ENCODE measurements at regions not wholly inside any gene's neighbourhood (a gene's known extent, or its start where the extent isn't known, plus 50 kb on each side); places are given as distances from the start of the nearest gene placed in this dataset.

DNA sequence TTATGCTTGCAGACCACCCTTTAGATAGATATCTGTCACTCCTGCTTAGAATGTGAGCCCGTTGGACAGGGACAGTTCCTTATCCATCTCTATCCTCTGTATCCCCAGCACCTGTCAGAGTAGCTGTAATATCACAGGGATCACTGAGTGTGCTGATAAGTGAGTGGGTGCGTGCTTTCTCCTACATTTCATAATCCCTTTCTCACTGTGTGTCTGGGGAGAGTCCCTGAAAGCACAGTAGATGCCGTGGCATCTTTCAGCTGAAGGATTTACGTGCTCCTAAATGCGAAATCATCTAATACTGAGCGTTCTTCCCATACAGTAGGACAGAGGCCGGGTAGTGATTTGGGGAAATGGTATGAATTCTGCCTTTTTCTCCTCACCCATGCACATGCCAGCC is 198.9 kb upstream of the SASH1 start:
- Mint-ChIP-seq H3K36me3 (ENCODE audit: low read depth) (no peaks in the 10 kb centered on the region), H3K9me3 (no peaks in the 10 kb centered on the region), H3K27me3 (peaks cover 6% of the 10 kb centered on the region), H3K27ac (no peak overlapping the region), H3K4me3 (no peak overlapping the region), H3K4me1 (peaks cover 4% of the 10 kb centered on the region)
- ChIA-PET CTCF (no interaction called here), POLR2A (no interaction called here)
- TF ChIP-seq, protein P1, sequence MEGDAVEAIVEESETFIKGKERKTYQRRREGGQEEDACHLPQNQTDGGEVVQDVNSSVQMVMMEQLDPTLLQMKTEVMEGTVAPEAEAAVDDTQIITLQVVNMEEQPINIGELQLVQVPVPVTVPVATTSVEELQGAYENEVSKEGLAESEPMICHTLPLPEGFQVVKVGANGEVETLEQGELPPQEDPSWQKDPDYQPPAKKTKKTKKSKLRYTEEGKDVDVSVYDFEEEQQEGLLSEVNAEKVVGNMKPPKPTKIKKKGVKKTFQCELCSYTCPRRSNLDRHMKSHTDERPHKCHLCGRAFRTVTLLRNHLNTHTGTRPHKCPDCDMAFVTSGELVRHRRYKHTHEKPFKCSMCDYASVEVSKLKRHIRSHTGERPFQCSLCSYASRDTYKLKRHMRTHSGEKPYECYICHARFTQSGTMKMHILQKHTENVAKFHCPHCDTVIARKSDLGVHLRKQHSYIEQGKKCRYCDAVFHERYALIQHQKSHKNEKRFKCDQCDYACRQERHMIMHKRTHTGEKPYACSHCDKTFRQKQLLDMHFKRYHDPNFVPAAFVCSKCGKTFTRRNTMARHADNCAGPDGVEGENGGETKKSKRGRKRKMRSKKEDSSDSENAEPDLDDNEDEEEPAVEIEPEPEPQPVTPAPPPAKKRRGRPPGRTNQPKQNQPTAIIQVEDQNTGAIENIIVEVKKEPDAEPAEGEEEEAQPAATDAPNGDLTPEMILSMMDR (IDR thresholded peaks at IDR 0.05) = no peak
- intact Hi-C loops (cut with micrococcal nuclease) = no loop called here
- ATAC-seq (ENCODE audit: low read depth) (no peak), DNase-seq (no peak)

DNA sequence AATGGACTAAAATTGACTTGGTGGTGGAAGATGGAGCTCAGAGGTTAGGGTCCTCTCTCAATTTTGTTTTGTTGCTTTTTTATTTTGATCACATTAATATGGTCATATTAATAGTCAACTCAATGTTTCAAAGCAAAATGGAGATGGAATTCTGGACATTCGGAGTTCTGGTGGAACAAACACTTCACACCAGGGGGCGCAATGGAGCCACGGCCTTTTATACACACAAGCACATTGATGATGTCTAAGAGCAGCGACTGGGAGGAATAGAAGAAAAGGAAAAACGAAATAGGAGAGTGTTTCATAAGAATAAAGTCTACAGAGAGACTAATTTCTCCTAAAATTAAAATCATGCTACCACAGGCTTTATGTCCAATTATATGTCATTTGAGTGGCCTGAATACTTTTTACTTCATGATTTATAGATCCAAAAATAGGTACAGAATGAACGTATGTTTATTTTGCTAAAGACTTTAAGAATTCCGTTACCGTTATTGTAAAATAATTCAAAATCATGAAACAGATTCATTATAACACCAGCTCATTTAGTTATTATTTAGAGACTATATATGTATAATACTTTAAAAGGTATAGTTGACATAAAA is 197.6 kb upstream of the SASH1 start:
- TF ChIP-seq, protein P1 (IDR thresholded peaks at IDR 0.05) = no peak

DNA sequence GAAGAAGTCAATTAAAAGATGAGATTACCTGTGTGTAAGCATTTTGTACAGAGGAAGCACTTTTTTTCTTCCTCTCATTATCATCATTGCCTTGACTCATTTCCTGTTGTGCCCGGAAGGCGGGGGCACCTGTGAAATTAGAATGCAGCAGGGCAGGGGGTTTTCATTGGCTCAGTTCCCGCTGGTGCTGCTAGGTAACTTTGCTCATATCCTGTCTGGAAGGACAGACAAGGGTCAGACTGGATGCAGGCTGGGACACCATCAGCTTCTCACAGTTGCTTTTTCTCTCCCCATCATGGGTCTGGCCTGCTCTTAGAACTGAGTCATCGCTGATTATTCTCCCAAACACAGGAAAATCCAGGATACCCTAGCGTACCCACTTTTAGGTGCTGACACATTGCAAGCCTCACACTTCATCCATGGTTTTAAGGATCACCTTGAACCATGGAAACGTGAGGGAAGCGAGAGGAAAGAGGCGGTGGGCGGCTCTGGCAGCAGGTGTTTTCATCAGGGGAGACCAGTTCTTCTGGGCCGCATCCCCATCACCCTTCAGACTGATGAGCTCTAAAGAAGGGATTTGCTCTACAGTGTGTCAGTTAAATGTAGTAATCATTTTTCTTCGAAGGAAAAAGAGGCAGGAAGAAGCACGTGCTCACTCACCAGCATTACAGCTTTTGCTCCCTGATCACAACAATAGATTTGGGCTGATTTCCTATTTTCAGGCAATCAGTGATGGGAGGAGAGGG is 195.7 kb upstream of the SASH1 start:
- no peak for ATAC-seq (ENCODE audit: low read depth)
- Mint-ChIP-seq H3K27ac (peak overlapping the region; percentile 10), H3K27me3 (peaks cover 9% of the 10 kb centered on the region), H3K9me3 (no peaks in the 10 kb centered on the region), H3K4me1 (peaks cover 4% of the 10 kb centered on the region), H3K4me3 (no peak overlapping the region), H3K36me3 (ENCODE audit: low read depth) (no peaks in the 10 kb centered on the region)
- CTCF ChIA-PET = no interaction called here
- intact Hi-C loops (cut with micrococcal nuclease) = no loop called here
- no peak for DNase-seq
- POLR2A ChIA-PET = no interaction called here
- TF ChIP-seq, protein P1 (IDR thresholded peaks at IDR 0.05) = no peak

More for the DNA sequence above, 197.6 kb upstream of the SASH1 start:
- DNase-seq (peak; percentile 20), ATAC-seq (ENCODE audit: low read depth) (no peak)
- no peaks in the 10 kb centered on the region for H3K36me3 Mint-ChIP-seq (ENCODE audit: low read depth)
- no peak overlapping the region for H3K4me3 Mint-ChIP-seq
- H3K9me3 Mint-ChIP-seq = no peaks in the 10 kb centered on the region
- CTCF ChIA-PET = interaction anchor here (1.0 to 1.1 kb wide), 2 partner anchors 313 to 319 kb away, joined by 3 read pairs; no protein-coding TSS in a partner anchor
- H3K4me1 Mint-ChIP-seq = peaks cover 4% of the 10 kb centered on the region
- no peak overlapping the region for H3K27ac Mint-ChIP-seq
- POLR2A ChIA-PET = no interaction called here
- intact Hi-C loops (cut with micrococcal nuclease) = loop anchor here (1.0 kb wide), 3 partner anchors 106 to 383 kb away; no protein-coding TSS in a partner anchor
- H3K27me3 Mint-ChIP-seq = peaks cover 6% of the 10 kb centered on the region

DNA sequence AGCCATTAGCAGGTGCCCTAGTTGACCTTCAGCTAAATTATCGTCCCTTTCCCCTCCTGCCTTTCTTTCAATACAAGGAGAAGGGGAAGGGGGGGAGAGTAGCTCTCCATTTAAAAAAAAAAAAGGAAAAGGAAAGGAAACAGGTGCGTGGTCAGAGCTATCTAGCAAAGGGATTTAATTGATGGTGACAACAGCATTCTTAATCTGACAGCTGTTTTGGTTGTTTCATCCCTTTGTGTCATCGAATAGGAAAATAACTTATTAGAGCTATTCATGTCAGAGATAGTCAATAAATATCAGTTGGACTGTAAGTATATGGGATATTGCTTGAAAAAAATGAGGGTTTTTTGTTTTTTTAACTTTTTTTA is 195.2 kb upstream of the SASH1 start:
- intact Hi-C loops (cut with micrococcal nuclease) = no loop called here
- Mint-ChIP-seq H3K4me3 (no peak overlapping the region), H3K4me1 (peaks cover 4% of the 10 kb centered on the region), H3K9me3 (no peaks in the 10 kb centered on the region), H3K27me3 (peaks cover 9% of the 10 kb centered on the region), H3K27ac (no peak overlapping the region), H3K36me3 (ENCODE audit: low read depth) (no peaks in the 10 kb centered on the region)
- ChIA-PET POLR2A (no interaction called here), CTCF (interaction anchor here (1.5 kb wide), 1 partner anchor 18 kb away, joined by 4 read pairs; no protein-coding TSS in a partner anchor)
- no peak for DNase-seq
- no peak for ATAC-seq (ENCODE audit: low read depth)
- TF ChIP-seq, protein P1 (IDR thresholded peaks at IDR 0.05) = no peak

DNA sequence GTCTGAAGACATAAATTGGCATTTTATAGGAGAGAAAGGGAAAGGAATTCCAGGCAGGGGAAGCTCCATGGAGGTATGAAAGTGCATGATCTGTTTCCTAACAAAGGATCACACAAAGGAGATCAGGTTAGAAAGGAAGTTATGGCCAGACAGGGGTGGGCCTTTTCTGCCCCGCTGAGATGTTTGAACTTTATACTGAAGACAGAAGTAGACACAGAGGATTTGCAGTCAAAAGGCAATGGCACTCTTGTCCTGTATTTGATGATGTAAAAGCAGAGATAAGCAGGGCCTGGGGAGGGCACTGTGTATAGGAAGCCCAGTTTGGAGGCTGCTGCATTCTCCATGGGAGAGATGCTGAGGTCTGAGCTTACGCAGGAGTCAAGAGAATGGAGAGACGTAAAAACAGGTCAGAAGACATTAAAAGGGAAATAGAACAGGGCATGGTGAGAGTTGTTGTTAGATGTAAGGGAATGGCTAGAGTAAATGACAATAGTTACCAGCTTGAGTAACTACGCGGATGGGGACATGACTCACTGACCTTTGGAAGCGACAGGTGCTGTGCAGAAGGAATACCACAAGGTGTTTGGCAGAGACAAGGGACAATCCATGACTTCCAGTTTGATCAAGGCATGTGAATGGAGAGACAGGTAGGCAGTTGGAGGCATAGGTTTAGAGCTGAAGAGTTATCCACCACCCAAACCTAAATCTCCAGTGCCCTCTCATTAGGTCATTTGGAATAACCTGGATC is 190.6 kb upstream of the SASH1 start:
- H3K27me3 Mint-ChIP-seq = peaks cover 6% of the 10 kb centered on the region
- CTCF ChIA-PET = no interaction called here
- no peaks in the 10 kb centered on the region for H3K36me3 Mint-ChIP-seq (ENCODE audit: low read depth)

More for the DNA sequence above, 190.6 kb upstream of the SASH1 start:
- POLR2A ChIA-PET = no interaction called here
- no peaks in the 10 kb centered on the region for H3K9me3 Mint-ChIP-seq
- H3K4me3 Mint-ChIP-seq = no peak overlapping the region
- TF ChIP-seq, protein P1 (IDR thresholded peaks at IDR 0.05) = no peak
- intact Hi-C loops (cut with micrococcal nuclease) = no loop called here
- no peaks in the 10 kb centered on the region for H3K4me1 Mint-ChIP-seq
- DNase-seq = no peak
- ATAC-seq (ENCODE audit: low read depth) = no peak
- H3K27ac Mint-ChIP-seq = no peak overlapping the region
